Prostate gland (tissue), 2 donors: ENCODE measurements at regions not wholly inside any gene's neighbourhood (a gene's known extent, or its start where the extent isn't known, plus 50 kb on each side); places are given as distances from the start of the nearest gene placed in this dataset.

ENCODE experiments used
- CTCF ChIP-seq, 4 experiments: fragments of 200-600 bp in 2 of 4; fragments of 450-650 bp in 2 of 4; sonication (generic) in 2 of 4; IDR thresholded peaks; 1 replicate in 3 of 4; 2 replicates in 1 of 4; pipeline ENCODE4 v1.5.1; 2016 to 2019; ENCODE audit warnings: antibody characterized with exemption in 4 of 4, mild to moderate bottlenecking in 2 of 4, moderate library complexity in 2 of 4
- POLR2A ChIP-seq: fragments of 450-650 bp; IDR thresholded peaks from one replicate; pipeline ENCODE4 v1.6.1; 2016; ENCODE audit warnings: antibody characterized with exemption, mild to moderate bottlenecking
- POLR2AphosphoS5 ChIP-seq: sonication (generic); formaldehyde crosslinking; IDR thresholded peaks from one replicate; pipeline ENCODE4 v1.6.1; 2017; ENCODE audit warnings: antibody characterized with exemption

GRCh38 chr21:27622631-27623030, 655.7 kb upstream of the ADAMTS5 start:
- TF ChIP-seq CTCF (IDR thresholded peaks at IDR 0.05) (no peak), POLR2AphosphoS5 (no peak), POLR2A (no peak)
